ENCODE measurements at regions not wholly inside any gene's neighbourhood (a gene's known extent, or its start where the extent isn't known, plus 50 kb on each side); places are given as distances from the start of the nearest gene placed in this dataset.

GRCh38 chr18:26778054-26778393 is 87.5 kb downstream of the AQP4 start:
- no peak for TF ChIP-seq POLR2A (IDR thresholded peaks at IDR 0.05)
- no peak for TF ChIP-seq CTCF (IDR thresholded peaks at IDR 0.05)
- TF ChIP-seq POLR2AphosphoS5 (IDR thresholded peaks at IDR 0.05; ENCODE audit: insufficient read depth in 1 of 2, low read depth in 1 of 2) = no peak
